ENCODE measurements at regions not wholly inside any gene's neighbourhood (a gene's known extent, or its start where the extent isn't known, plus 50 kb on each side); places are given as distances from the start of the nearest gene placed in this dataset.

GRCh38 chr7:82668676-82669075, 225.1 kb upstream of the CACNA2D1 start:
- ChIA-PET CTCF (interaction anchor here (0.7 kb wide), 1 partner anchor 14 kb away, joined by 3 read pairs; no protein-coding TSS in a partner anchor), POLR2A (no interaction called here)
- BruUV-seq (replicated peaks), result no TSS peak
- TF ChIP-seq CTCF (IDR thresholded peaks at IDR 0.05) (no peak), REST (IDR thresholded peaks at IDR 0.05; ENCODE audit: insufficient read depth in 1 of 2, low read depth in 2 of 2, low read length in 1 of 2) (no peak), TCF7L2 (IDR thresholded peaks at IDR 0.05; ENCODE audit: low read depth, low read length) (no peak), POLR2AphosphoS5 (IDR thresholded peaks at IDR 0.05; ENCODE audit: low read depth, low read length) (no peak), SIN3A (IDR thresholded peaks at IDR 0.05; ENCODE audit: borderline replicate concordance, insufficient read depth, low read depth, low read length) (no peak)
- DNase-seq (ENCODE audit: low read depth, low spot score), result no peak
- Histone ChIP-seq H3K4me1 (ENCODE audit: control insufficient read depth, insufficient read depth, low read length) (no peaks in the 10 kb centered on the region), H3K27me3 (ENCODE audit: control insufficient read depth, insufficient read depth, low read length) (0 out of 2 replicates have a peak, but pooled peaks cover 3% of the 10 kb centered on the region), H3K4me3 (ENCODE audit: low read depth in 2 of 2, low read length in 2 of 2) (no peak overlapping the region), H3K9me3 (ENCODE audit: control insufficient read depth, insufficient read depth, low read depth, low read length) (no peaks in the 10 kb centered on the region), H3K27ac (ENCODE audit: low read length) (no peak overlapping the region), H3K36me3 (ENCODE audit: control insufficient read depth, insufficient read depth, low read length) (no peaks in the 10 kb centered on the region)
- ATAC-seq, result no peak
- intact Hi-C loops (cut with micrococcal nuclease; ENCODE audit: unreplicated experiment), result no loop called here
- in situ Hi-C loops (cut with HindIII; ENCODE audit: low pct_unique_long_range_greater_than_20kb, low sequenced_read_pairs), result no loop called here

- no peak for TF ChIP-seq REST (IDR thresholded peaks at IDR 0.05; ENCODE audit: insufficient read depth in 1 of 2, low read depth in 2 of 2, low read length in 1 of 2)
- TF ChIP-seq CTCF (IDR thresholded peaks at IDR 0.05), result no peak
- no peak for TF ChIP-seq TCF7L2 (IDR thresholded peaks at IDR 0.05; ENCODE audit: low read depth, low read length)
- TF ChIP-seq POLR2AphosphoS5 (IDR thresholded peaks at IDR 0.05; ENCODE audit: low read depth, low read length), result no peak
- TF ChIP-seq SIN3A (IDR thresholded peaks at IDR 0.05; ENCODE audit: borderline replicate concordance, insufficient read depth, low read depth, low read length), result no peak
- no peaks in the 10 kb centered on the region for H3K9me3 ChIP-seq (ENCODE audit: control insufficient read depth, insufficient read depth, low read depth, low read length)
- CTCF ChIA-PET, result no interaction called here
- in situ Hi-C loops (cut with HindIII; ENCODE audit: low pct_unique_long_range_greater_than_20kb, low sequenced_read_pairs) (no loop called here), intact Hi-C loops (cut with micrococcal nuclease; ENCODE audit: unreplicated experiment) (no loop called here)
- no peak for DNase-seq (ENCODE audit: low read depth, low spot score)
- H3K4me3 ChIP-seq (ENCODE audit: low read depth in 2 of 2, low read length in 2 of 2), result no peak overlapping the region
- no peaks in the 10 kb centered on the region for H3K36me3 ChIP-seq (ENCODE audit: control insufficient read depth, insufficient read depth, low read length)
- H3K27me3 ChIP-seq (ENCODE audit: control insufficient read depth, insufficient read depth, low read length), result no peaks in the 10 kb centered on the region
- ATAC-seq, result no peak
- BruUV-seq (replicated peaks), result no TSS peak
- POLR2A ChIA-PET, result no interaction called here
- H3K4me1 ChIP-seq (ENCODE audit: control insufficient read depth, insufficient read depth, low read length), result no peaks in the 10 kb centered on the region
- H3K27ac ChIP-seq (ENCODE audit: low read length), result no peak overlapping the region
Observed at GRCh38 chr7:82665966-82666507, 222.5 kb upstream of the CACNA2D1 start.
